ENCODE measurements at regions not wholly inside any gene's neighbourhood (a gene's known extent, or its start where the extent isn't known, plus 50 kb on each side); places are given as distances from the start of the nearest gene placed in this dataset.

- no peaks in the 10 kb centered on the region for H3K27me3 Mint-ChIP-seq
- no peak overlapping the region for H3K27ac Mint-ChIP-seq
- no peaks in the 10 kb centered on the region for H3K4me1 Mint-ChIP-seq
- H3K9me3 Mint-ChIP-seq, result peaks cover 18% of the 10 kb centered on the region
- intact Hi-C loops (cut with micrococcal nuclease), result no loop called here
- H3K36me3 Mint-ChIP-seq (ENCODE audit: low read depth), result peaks cover 2% of the 10 kb centered on the region
- H3K4me3 Mint-ChIP-seq, result no peak overlapping the region
- DNase-seq, result no peak
Observed at GRCh38 chr2:82498777-82499443, 1960.2 kb downstream of the SUCLG1 start.

DNA sequence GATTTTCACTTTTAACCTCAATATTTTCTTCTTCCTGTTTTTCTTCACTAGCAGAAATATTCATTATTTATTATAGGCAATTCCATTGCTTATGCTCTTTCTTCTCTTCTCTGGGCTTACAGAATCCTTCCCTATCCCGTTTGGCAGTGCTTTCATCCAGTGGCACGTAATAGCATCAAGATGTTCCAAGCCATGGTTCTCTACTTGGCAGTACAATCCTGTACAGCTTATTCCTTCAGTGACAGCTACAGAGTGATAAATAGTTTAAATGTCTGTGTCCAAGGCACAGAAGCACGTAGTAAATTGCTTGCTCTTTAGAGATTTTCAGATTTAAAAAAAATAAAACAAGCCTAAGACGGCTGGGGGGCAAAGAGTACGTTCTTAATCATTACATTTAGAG is 1964.3 kb downstream of the SUCLG1 start:
- no peak for DNase-seq
- Mint-ChIP-seq H3K4me3 (no peak overlapping the region), H3K27me3 (no peaks in the 10 kb centered on the region), H3K9me3 (peaks cover 12% of the 10 kb centered on the region), H3K27ac (no peak overlapping the region), H3K4me1 (no peaks in the 10 kb centered on the region), H3K36me3 (ENCODE audit: low read depth) (no peaks in the 10 kb centered on the region)
- intact Hi-C loops (cut with micrococcal nuclease), result no loop called here

DNA sequence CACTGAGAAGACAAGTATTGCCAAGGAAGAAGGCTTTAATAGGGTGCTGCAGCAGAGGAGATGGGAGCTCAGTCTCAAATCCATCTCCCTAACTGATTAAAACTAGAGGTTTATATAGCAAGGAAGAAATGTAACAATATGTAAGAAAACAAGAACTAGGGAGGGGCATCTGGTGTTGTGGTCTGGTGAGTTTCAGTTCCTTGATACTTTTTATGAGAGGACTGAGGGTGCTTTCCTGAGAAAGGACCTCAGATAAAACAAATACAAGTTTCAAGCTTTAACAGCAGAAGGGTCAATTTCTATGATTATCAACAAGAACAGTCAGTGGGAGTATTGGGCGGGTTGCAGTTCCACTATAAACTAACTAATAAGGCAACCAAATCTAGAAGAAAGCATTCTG is 1967.5 kb downstream of the SUCLG1 start:
- no peaks in the 10 kb centered on the region for H3K27me3 Mint-ChIP-seq
- DNase-seq, result no peak
- no peaks in the 10 kb centered on the region for H3K4me1 Mint-ChIP-seq
- no peak overlapping the region for H3K4me3 Mint-ChIP-seq
- no peak overlapping the region for H3K27ac Mint-ChIP-seq
- intact Hi-C loops (cut with micrococcal nuclease), result no loop called here
- H3K9me3 Mint-ChIP-seq, result peaks cover 6% of the 10 kb centered on the region
- no peaks in the 10 kb centered on the region for H3K36me3 Mint-ChIP-seq (ENCODE audit: low read depth)

DNA sequence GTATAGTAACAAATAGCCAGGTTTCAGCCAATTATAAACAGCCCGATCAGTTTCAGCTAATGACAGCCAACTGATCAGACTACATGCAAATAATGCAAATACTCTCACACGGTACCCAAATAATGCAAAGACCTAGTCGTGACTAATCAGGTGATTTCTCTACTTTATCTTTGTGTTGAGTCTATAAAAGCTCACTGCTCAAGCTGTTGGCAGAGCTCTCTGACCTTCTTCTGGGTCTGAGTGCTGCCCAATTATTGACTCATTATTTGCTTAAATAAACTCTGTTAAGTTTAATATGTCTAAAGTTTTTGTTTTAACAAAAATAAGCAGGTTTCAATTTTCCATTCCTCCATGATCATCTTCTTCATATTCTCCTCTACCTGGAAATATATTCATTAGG is 1971.7 kb downstream of the SUCLG1 start:
- no peaks in the 10 kb centered on the region for H3K27me3 Mint-ChIP-seq
- no peak for DNase-seq
- intact Hi-C loops (cut with micrococcal nuclease), result no loop called here
- H3K36me3 Mint-ChIP-seq (ENCODE audit: low read depth), result no peaks in the 10 kb centered on the region
- H3K4me1 Mint-ChIP-seq, result no peaks in the 10 kb centered on the region
- no peak overlapping the region for H3K27ac Mint-ChIP-seq
- H3K9me3 Mint-ChIP-seq, result peaks cover 6% of the 10 kb centered on the region
- H3K4me3 Mint-ChIP-seq, result no peak overlapping the region

GRCh38 chr2:82485701-82486100 is 1973.4 kb downstream of the SUCLG1 start:
- Mint-ChIP-seq H3K36me3 (ENCODE audit: low read depth) (no peaks in the 10 kb centered on the region), H3K27me3 (no peaks in the 10 kb centered on the region), H3K27ac (no peak overlapping the region), H3K4me1 (no peaks in the 10 kb centered on the region), H3K9me3 (peaks cover 2% of the 10 kb centered on the region), H3K4me3 (no peak overlapping the region)
- intact Hi-C loops (cut with micrococcal nuclease), result no loop called here
- no peak for DNase-seq

DNA sequence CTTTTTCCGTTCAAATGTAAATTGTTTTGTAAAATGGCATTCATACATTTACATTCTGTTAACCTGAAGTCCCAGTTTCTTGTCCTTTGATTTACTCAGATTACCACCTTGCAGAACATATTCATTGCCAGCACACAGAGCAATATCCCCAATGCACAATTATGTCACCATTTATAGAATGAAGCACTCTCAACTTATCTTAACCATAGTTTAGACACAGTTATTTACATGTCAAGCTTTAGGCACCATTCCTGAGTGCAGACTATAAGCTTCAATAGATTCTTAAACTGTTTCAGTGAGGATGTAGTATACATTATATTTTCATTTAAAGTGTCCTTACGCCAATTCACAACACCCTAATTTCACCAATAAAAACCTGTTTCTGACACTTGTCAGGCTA is 1977.9 kb downstream of the SUCLG1 start:
- Mint-ChIP-seq H3K9me3 (no peaks in the 10 kb centered on the region), H3K36me3 (ENCODE audit: low read depth) (no peaks in the 10 kb centered on the region), H3K4me3 (no peak overlapping the region), H3K27me3 (no peaks in the 10 kb centered on the region), H3K27ac (no peak overlapping the region), H3K4me1 (no peaks in the 10 kb centered on the region)
- intact Hi-C loops (cut with micrococcal nuclease), result no loop called here
- no peak for DNase-seq

DNA sequence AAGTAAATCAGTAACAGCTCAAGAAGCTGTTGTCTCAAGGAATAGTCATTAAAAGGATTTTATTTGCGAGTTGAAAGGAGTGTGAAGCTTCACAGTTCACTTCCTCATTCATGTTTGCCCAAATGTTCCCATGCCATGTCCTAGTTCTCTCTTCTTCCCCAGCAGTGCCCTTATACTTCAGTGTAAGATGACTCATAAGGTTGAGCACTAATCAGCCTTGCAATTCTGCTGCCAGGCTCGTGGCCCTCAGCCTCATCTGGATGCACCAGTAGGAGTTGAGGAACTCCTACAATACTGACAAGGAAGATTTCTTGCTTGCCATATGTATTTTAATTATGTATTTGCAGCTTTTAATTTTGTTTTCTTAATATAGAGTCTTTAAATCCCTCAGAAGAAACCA is 1980.4 kb downstream of the SUCLG1 start:
- no peaks in the 10 kb centered on the region for H3K9me3 Mint-ChIP-seq
- no peak overlapping the region for H3K27ac Mint-ChIP-seq
- H3K27me3 Mint-ChIP-seq, result no peaks in the 10 kb centered on the region
- no peaks in the 10 kb centered on the region for H3K4me1 Mint-ChIP-seq
- no peak overlapping the region for H3K4me3 Mint-ChIP-seq
- no peaks in the 10 kb centered on the region for H3K36me3 Mint-ChIP-seq (ENCODE audit: low read depth)
- intact Hi-C loops (cut with micrococcal nuclease), result loop anchor here (10.0 kb wide), 1 partner anchor 96 kb away; no protein-coding TSS in a partner anchor
- DNase-seq, result no peak

DNA sequence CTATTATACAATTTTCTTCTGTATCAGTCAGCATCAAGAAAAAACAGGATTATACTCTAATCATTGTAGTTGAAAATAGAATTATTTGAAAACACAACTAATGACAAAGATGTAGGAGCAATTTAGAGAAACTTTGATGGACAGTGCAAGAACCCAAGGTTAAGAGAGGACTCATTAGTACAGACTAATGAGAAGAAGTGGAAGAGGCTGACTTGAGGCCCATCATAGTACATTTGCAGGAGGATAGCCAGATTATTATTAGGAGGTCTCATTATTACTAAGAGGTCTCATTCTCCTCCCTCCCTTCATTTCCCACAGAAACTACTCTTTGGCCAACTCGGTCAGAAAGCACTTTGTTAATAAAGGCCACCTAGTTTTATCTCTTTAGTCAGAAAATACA is 1983.0 kb downstream of the SUCLG1 start:
- H3K4me3 Mint-ChIP-seq, result no peak overlapping the region
- no peaks in the 10 kb centered on the region for H3K27me3 Mint-ChIP-seq
- intact Hi-C loops (cut with micrococcal nuclease), result loop anchor here (10.0 kb wide), 1 partner anchor 99 kb away; no protein-coding TSS in a partner anchor
- no peaks in the 10 kb centered on the region for H3K9me3 Mint-ChIP-seq
- H3K27ac Mint-ChIP-seq, result no peak overlapping the region
- no peak for DNase-seq
- no peaks in the 10 kb centered on the region for H3K4me1 Mint-ChIP-seq
- H3K36me3 Mint-ChIP-seq (ENCODE audit: low read depth), result no peaks in the 10 kb centered on the region

DNA sequence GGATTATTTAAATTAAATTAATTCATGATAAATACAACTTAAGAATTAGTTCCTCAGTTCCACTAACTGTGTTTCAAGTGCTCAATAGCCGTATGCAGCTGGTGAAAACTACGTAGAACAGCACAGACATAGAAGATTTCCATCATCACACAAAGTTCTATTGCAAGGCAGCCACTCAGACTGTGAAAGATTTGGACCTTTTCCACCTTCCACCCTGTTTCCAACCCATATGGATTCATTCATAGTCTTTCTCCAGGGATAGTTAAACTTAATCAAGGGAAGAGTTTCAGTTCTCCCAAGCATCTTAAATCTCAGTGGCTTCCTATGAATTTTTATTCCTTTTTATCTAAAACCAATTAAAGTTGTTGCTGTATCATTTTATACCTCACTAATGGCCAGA is 2030.8 kb downstream of the SUCLG1 start:
- no peak for DNase-seq
- H3K27ac Mint-ChIP-seq, result no peak overlapping the region
- no peaks in the 10 kb centered on the region for H3K4me1 Mint-ChIP-seq
- no peak overlapping the region for H3K4me3 Mint-ChIP-seq
- H3K9me3 Mint-ChIP-seq, result peaks cover 3% of the 10 kb centered on the region
- intact Hi-C loops (cut with micrococcal nuclease), result no loop called here
- no peaks in the 10 kb centered on the region for H3K36me3 Mint-ChIP-seq (ENCODE audit: low read depth)
- H3K27me3 Mint-ChIP-seq, result no peaks in the 10 kb centered on the region

GRCh38 chr2:82412021-82412420 is 2047.1 kb downstream of the SUCLG1 start:
- H3K27me3 Mint-ChIP-seq, result no peaks in the 10 kb centered on the region
- H3K4me3 Mint-ChIP-seq, result no peak overlapping the region
- no peaks in the 10 kb centered on the region for H3K36me3 Mint-ChIP-seq (ENCODE audit: low read depth)
- intact Hi-C loops (cut with micrococcal nuclease), result no loop called here
- DNase-seq, result no peak
- H3K4me1 Mint-ChIP-seq, result no peaks in the 10 kb centered on the region
- peaks cover 4% of the 10 kb centered on the region for H3K9me3 Mint-ChIP-seq
- H3K27ac Mint-ChIP-seq, result no peak overlapping the region

DNA sequence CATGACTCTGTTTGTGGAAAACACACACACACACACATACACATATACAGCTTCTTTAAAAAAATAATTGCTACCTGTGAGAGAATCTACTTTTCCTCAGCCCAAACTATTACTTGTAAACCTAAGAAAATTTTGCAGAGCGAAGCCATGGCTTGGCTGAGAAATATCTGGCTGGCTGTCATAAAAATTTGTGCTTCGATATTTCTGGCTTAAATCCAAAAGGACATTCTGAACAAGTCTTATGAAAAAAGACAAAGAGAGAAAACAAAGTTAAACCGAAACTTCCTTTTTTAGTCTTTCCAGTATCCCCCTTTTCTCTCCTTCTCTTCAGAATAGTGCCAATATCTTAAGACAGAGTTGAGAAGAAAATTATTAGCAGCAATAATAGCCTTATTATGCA is 2048.0 kb downstream of the SUCLG1 start:
- intact Hi-C loops (cut with micrococcal nuclease), result no loop called here
- DNase-seq, result no peak
- H3K27ac Mint-ChIP-seq, result no peak overlapping the region
- H3K9me3 Mint-ChIP-seq, result peaks cover 4% of the 10 kb centered on the region
- H3K4me3 Mint-ChIP-seq, result no peak overlapping the region
- no peaks in the 10 kb centered on the region for H3K4me1 Mint-ChIP-seq
- no peaks in the 10 kb centered on the region for H3K36me3 Mint-ChIP-seq (ENCODE audit: low read depth)
- H3K27me3 Mint-ChIP-seq, result no peaks in the 10 kb centered on the region

GRCh38 chr2:82395531-82395930 is 2063.5 kb downstream of the SUCLG1 start:
- intact Hi-C loops (cut with micrococcal nuclease), result no loop called here
- Mint-ChIP-seq H3K27ac (no peak overlapping the region), H3K4me3 (no peak overlapping the region), H3K36me3 (ENCODE audit: low read depth) (no peaks in the 10 kb centered on the region), H3K4me1 (no peaks in the 10 kb centered on the region), H3K9me3 (no peaks in the 10 kb centered on the region), H3K27me3 (no peaks in the 10 kb centered on the region)
- no peak for DNase-seq

DNA sequence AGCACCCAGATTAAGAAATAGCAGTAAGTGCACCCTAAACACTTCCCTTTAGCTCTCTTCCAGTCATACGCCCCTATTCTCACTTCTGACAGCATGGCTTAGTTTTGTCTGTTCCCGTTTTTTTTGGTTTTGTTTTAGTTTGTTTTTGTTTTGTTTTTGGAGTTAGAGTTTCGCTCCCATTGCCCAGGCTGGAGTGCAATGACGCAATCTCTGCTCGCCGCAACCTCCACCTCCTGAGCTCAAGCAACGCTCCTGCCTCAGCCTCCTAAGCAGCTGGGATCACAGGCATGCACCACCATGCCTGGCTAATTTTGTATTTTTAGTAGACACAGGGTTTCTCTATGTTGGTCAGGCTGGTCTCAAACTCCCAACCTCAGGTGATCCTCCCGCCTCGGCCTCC is 2067.7 kb downstream of the SUCLG1 start:
- Mint-ChIP-seq H3K27ac (no peak overlapping the region), H3K27me3 (no peaks in the 10 kb centered on the region), H3K4me1 (no peaks in the 10 kb centered on the region), H3K36me3 (ENCODE audit: low read depth) (no peaks in the 10 kb centered on the region), H3K4me3 (no peak overlapping the region), H3K9me3 (peaks cover 5% of the 10 kb centered on the region)
- intact Hi-C loops (cut with micrococcal nuclease), result no loop called here
- DNase-seq, result no peak

GRCh38 chr2:82355622-82356021 is 2051.1 kb upstream of the LRRTM1 start:
- Mint-ChIP-seq H3K36me3 (ENCODE audit: low read depth) (no peaks in the 10 kb centered on the region), H3K27ac (no peak overlapping the region), H3K4me3 (no peak overlapping the region), H3K4me1 (no peaks in the 10 kb centered on the region), H3K27me3 (no peaks in the 10 kb centered on the region), H3K9me3 (peaks cover 3% of the 10 kb centered on the region)
- intact Hi-C loops (cut with micrococcal nuclease), result no loop called here
- no peak for DNase-seq

- no peak for DNase-seq
- intact Hi-C loops (cut with micrococcal nuclease), result no loop called here
- H3K4me3 Mint-ChIP-seq, result no peak overlapping the region
- no peaks in the 10 kb centered on the region for H3K4me1 Mint-ChIP-seq
- no peaks in the 10 kb centered on the region for H3K36me3 Mint-ChIP-seq (ENCODE audit: low read depth)
- no peaks in the 10 kb centered on the region for H3K27me3 Mint-ChIP-seq
- no peak overlapping the region for H3K27ac Mint-ChIP-seq
- no peaks in the 10 kb centered on the region for H3K9me3 Mint-ChIP-seq
Observed at GRCh38 chr2:82345910-82346309, 2041.4 kb upstream of the LRRTM1 start.

All from activated CD4-positive, alpha-beta T cell treated with anti-CD3 and anti-CD28 coated beads, Interleukin-2, amount 10 ng/mL, durations not matched to agents 24 days and 14 days (primary cell).